HT1080 (cell line): ENCODE measurements at regions not wholly inside any gene's neighbourhood (a gene's known extent, or its start where the extent isn't known, plus 50 kb on each side); places are given as distances from the start of the nearest gene placed in this dataset. TPM values are rescaled to one million over a fixed set of nuclear protein-coding genes. Genes with fewer than 3 reads are reported as not detected.
"Not testable (repeated sequence)": the region's sequence is repeated elsewhere in the genome, so short reads cannot be mapped to it uniquely, and the experiment has no call there.

Source experiments
- DNase-seq: peaks from one replicate; pipeline ENCODE4 v3.0.0-alpha.2; 2015; ENCODE audit warnings: low read depth
- small RNA-seq: library from RNA; depleted of rRNA; stranded (forward); fragments of <200 nt; gene quantifications from one replicate; pipeline ENCODE3, GENCODE V24; 2014

GRCh38 chr3:78507196-78507984 is 1260.4 kb downstream of the ROBO1 start:
- DNase-seq = no peak

DNA sequence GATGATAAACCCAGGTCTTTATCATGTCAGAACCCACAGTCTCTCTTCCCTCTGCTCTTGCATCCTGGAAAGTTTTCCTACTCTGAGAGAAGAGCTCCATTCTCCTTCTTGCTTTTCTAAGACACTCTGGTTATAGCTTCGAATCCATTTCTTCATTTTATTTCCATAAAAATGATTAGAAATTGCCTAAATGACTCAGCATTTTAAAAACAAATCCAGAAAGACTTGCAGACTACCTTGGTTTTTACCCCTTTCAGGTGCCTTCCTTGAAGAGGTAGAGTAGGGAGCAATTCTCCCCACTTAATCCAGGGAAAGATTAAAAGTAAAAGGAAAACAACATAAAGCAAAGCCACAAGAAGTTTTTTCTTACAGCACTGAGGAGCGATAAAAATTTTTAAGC is 1256.0 kb downstream of the ROBO1 start:
- no peak for DNase-seq

GRCh38 chr3:78512786-78513185 is 1255.0 kb downstream of the ROBO1 start:
- DNase-seq = not testable (repeated sequence)

- DNase-seq = no peak
These were observed 1251.4 kb downstream of the ROBO1 start for GRCh38 chr3:78516437-78516836.

GRCh38 chr3:78516937-78517336 is 1250.9 kb downstream of the ROBO1 start:
- no peak for DNase-seq

DNA sequence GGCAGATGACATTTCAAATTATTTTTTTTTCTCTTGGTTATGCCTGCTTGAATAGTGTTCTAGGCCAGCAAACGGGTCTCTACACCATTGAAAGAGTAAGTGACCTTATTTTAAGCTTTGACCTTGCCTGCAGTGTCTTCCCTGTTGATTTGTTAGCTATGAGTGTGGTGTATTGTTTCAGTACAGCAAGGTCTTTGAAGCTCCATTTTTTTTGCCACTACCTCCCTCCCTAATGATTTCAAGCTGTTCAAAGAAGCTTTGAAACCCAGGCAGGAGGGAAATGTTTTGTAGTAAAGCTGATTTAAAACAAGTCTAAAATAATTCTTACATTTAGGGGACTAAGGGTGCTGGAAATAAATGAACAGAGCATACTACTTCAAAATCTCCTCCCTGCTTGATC is 1249.8 kb downstream of the ROBO1 start:
- no peak for DNase-seq

- DNase-seq = no peak
These were observed 1248.5 kb downstream of the ROBO1 start for GRCh38 chr3:78519281-78519680.

GRCh38 chr3:78529601-78530000 is 1238.2 kb downstream of the ROBO1 start:
- no peak for DNase-seq

DNA sequence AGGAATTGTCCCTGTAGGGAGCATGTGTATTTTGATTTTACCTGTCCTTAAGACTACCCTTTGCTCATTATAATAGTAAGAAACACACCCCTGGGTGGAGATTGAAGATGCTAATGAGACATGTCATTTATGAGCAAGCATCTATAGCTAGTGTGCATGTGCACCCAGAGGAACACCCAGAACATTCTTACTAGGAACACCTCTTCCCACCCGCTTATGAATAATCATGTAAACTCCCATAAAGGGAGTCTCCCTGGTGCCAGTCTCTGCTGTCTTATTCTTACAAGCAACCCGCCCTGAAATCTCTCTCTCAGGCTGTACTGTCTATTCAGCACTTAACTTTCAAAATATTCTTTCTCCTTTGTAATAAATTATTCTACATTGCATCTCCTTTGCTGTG is 1227.3 kb downstream of the ROBO1 start:
- no peak for DNase-seq

DNA sequence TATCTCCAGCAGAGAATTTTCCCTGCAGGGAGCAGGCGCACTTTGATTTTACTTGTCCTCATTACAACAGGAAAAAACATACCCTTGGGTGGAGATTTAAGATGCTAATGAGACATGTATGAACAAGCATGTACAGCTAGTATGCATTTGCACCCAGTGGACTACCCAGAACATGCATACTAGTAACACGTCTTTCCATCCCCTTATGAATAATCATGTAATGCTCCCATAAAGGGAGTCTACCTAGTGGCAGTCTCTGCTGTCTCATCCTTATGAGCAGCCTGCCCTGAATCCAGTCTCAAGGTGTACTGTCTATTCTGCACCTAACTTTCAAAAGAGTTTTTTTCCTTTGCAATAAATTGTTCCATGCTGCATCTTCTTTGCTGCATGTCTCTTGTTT is 1222.0 kb downstream of the ROBO1 start:
- no peak for DNase-seq

Small RNA genes lying in the stretch of these regions (small RNA-seq; reads per million reads assigned to genes)
- gene RN7SKP61 (not detected), gene RN7SL647P (not detected), gene RNU6-217P (not detected)
